Stimulated activated naive CD4-positive, alpha-beta T cell (primary cell): ENCODE measurements at regions not wholly inside any gene's neighbourhood (a gene's known extent, or its start where the extent isn't known, plus 50 kb on each side); places are given as distances from the start of the nearest gene placed in this dataset.
"Not testable (repeated sequence)": the region's sequence is repeated elsewhere in the genome, so short reads cannot be mapped to it uniquely, and the experiment has no call there.

Experiments used
- DNase-seq, 6 experiments: peaks; one replicate each; lab custom pipeline; 2025; lab: John Stamatoyannopoulos, UW

DNA sequence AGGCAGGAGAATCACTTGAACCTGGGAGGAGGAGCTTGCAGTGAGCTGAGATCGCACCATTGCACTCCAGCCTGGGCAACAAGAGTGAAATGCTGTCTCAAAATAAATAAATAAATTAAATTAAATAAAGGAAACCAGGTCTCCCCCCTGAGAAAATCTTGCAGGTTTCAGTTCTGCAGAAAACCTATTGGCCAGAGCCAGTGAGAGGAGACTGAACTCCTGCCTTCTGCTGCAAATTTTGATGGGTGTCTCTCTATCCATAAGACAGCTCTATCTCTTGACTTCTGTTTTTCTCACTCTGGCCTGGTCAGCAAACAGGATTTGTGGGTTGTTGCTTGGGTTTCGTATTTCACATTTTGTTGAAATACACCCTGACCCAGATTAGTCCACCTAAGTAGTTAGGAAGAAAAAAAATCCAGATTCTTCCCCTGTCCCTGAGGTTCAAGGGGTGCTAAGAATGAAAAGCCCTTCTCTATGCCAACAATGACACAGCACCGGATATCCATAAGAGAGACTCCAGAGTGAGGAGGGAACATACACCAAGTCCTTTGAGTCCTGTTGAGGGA lies 86.7 kb upstream of the MAP4K4 start:
- no peak for DNase-seq

GRCh38 chr2:101609433-101609832 lies 88.1 kb upstream of the MAP4K4 start:
- no peak for DNase-seq

DNA sequence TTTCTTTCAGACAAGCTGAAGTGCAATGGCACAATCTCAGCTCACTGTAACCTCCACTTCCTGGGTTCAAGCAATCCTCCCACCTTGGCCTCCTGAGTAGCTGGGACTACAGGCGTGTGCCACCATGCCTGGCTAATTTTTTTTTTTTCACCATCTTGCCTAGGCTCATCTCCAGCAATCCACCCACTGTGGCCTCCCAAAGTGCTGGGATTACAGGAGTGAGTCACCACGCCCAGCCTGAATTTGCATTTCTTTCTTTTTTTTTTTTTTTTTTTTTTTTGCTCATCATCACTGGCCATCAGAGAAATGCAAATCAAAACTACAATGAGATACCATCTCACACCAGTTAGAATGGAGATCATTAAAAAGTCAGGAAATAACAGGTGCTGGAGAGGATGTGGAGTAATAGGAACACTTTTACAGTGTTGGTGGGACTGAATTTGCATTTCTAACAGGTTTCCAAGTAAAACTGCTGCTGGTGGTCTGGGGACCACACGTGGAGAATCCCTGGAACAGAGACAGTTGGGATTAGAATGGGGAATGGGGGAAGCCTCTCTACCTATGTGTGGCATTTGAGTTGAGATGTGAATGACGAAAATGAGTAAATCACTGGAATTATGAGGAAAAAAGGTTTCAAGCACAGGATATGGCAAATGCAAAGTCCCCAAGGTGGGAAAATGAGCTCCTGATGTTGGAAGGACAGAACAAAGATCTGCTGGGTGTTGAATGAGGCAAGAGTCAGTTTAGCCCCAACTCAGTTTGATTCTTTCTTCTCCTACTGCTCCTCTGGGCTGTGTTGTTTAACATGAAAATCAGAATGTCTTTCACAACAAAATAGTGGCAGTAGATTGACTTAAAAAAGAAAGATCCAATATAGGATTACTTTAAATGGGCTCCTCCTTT lies 88.8 kb upstream of the MAP4K4 start:
- DNase-seq = no peak

DNA sequence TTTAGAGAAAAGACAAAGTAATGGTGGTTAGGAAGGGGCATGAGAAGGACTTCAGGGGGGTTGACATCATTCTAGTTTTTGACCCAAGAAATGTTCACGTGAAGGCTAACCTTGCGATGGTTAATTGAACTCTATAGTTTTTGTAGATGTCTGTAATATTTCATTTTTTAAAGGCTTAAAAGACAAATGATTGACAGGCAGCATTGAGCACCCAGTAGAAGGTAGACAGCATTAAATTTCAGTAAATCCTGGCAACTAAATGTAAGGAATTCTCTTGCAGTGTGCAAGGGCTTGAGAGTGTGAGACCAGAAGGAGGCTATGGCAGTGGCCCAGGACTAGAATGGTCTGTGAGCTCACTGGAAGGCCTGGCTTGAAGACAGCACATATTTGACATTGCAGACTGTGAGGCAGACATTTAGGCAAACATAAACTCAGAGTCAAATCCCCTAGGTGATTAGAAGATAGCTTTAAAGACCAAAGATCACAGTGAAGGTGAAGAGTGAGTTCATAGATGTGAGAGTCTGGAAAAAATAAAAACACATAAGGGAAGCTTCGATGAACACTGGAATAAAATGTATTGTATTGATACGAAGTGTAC lies 100.1 kb upstream of the MAP4K4 start:
- no peak for DNase-seq

GRCh38 chr2:101596333-101596732 lies 101.2 kb upstream of the MAP4K4 start:
- DNase-seq = no peak

- no peak for DNase-seq
Measured at GRCh38 chr2:101587251-101587650, 110.3 kb upstream of the MAP4K4 start.

DNA sequence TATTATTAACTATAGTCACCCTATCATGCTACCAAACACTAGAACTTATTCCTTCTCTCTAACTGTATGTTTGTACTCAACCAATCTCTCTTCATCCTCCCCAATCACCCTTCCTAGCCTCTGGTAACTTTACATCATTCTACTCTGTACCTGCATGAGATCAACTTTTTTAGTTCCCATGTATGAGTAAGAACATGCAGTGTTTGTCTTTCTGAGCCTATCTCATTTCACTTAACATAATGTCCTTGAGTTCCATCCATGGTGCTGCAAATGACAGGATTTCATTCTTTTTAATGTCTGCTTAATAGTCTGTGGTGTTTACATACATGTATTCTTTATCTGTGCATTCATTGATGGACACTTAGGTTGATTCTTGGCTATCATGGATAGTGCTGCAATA lies 108.9 kb upstream of the RFX8 start:
- no peak for DNase-seq

DNA sequence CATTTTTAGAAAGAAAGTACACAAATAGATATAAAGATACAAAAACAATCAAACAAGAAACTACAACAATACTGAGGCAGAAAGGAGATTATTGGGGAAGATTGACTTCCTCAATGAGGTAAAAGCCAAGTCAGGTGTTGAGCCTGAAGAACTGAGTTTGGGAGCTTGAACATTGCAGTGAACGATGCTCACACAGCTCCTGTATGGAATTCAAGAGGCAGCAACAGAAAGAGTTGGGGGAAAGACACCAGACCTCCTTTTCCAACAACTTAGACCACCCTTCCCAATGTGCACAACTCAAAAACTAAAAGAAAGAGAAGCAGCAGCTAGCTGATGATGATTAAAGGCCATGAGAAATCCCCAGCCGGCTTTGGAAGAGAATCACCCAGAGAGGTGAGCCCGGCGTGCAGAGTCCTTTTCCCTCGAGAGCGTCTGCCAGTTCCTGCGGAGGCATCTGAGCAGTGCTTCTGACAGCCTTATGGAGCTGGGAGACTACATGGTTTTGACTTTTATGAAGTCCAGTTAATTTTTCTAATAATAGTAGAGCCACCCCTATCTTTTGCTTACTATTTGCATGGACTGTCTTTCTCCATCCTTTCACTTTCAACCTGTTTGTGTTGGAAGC lies 106.9 kb upstream of the RFX8 start:
- DNase-seq = no peak

DNA sequence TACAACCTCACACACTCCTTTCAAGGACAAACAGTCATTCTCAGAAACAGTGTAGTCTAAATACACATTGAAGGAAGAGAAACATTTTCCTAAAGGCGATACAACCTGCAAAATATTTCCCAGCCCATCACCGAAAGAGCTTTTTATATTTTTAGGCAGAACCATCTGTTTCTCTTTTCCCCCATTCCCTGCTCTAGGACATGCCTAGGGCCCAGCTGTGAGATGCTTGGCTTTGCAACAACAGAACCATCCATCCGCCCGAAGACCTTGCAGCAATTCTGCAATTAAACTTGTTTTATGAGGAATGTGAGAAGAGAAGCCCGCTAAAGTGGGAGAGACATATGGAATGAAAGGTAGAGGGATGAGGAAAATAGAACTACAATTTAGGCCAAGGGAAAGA lies 105.6 kb upstream of the RFX8 start:
- no peak for DNase-seq

GRCh38 chr2:101578671-101579070 lies 103.8 kb upstream of the RFX8 start:
- DNase-seq = no peak

GRCh38 chr2:101578135-101578534 lies 103.2 kb upstream of the RFX8 start:
- not testable (repeated sequence) for DNase-seq

GRCh38 chr2:101577173-101577572 lies 102.3 kb upstream of the RFX8 start:
- no peak for DNase-seq

- no peak for DNase-seq
Measured at GRCh38 chr2:101574622-101575021, 99.7 kb upstream of the RFX8 start.

- no peak for DNase-seq
Measured at GRCh38 chr2:101571951-101572350, 97.0 kb upstream of the RFX8 start.

DNA sequence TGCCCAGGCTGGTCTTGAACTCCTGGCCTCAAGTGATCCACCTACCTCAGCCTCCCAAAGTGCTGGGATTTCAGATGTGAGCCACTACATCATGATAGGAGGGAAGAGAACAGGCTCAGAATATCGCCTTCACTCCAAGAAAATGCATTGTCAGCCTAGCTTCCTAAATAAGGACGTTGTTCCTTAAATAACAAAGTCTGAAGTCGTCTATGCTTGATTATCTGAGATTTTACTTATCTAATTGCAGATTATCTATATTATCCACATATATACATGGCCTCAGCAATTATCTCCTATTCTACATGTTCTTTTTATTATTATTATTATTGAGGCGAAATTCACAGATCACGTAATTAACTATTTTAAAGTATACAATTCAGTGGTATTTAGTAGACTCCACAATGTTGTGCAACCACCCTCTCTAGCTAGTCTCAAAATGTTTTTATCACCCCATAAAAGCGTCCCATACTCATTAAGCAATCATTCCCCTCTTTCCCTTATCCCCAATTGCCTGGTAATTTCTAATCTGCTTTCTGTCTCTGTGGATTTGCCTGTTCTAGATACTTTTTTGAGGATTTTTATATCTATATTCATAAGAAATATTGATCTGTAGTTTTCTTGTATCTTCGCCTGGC lies 95.1 kb upstream of the RFX8 start:
- no peak for DNase-seq

DNA sequence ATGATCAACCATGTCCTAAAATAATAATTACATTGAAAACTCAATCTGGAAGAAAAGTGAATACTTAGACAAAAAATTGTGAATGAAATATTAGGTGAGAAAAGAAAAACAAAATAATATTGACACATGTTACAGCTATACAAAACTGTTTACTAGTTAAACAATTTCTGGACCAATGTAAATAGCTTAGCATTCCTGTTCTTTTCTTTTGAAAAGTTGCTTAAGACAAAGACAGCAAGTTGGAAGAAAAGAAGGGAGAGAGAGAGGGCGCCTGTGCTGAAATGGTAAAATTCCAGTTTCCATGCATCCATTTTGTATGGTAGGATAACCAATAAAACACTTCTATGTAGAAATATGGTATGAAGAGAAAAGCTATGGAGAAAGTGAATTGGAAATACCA lies 94.1 kb upstream of the RFX8 start:
- DNase-seq = no peak

- no peak for DNase-seq
Measured at GRCh38 chr2:101566632-101567228, 91.8 kb upstream of the RFX8 start.

- DNase-seq = no peak
Measured at GRCh38 chr2:101563849-101564248, 88.9 kb upstream of the RFX8 start.

DNA sequence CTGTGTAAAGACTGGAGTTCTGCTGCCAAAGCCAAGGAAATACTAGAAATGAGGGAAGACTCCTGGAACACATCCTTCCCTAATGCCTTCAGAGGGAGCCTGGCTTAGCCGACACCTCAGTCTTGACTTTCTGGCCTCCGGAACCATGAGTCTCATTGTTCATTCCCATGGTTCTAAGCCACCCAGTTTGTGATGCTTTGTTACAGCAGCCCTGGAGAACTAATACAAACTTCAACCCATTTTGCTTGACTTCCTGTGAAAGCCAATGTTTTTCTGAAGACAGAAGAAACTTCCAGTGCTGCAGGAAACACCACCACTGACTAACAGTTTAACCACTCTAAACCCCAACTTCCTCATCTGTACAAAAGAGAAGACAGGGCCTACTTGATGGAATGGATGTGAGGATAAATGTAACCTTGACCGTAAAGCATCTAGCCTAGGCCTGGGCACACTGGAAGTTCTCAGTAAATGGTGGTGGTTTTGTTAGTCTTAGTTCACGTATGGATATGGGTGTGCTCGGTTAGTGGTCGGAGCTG lies 85.9 kb upstream of the RFX8 start:
- no peak for DNase-seq

DNA sequence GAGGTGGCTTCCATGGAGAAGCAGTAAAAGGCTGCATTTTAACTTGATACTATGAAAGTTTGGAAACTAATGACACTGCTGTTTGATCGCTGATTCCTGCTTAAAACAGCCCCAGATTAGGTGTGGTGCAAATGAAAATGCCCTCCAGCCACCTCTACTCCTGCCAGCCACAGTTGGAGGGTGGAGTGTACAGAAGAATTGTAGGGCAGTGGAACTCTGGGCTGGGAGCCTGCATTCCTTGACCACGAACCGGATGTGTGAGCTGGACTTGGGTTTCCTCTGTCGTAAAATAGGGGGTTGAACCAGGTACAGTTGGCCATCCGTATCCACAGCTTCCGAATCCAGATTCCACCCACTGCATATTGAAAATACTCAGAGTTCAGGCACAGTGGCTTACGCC lies 84.6 kb upstream of the RFX8 start:
- DNase-seq = no peak

- DNase-seq = no peak
Measured at GRCh38 chr2:101558740-101559525, 84.0 kb upstream of the RFX8 start.
